ENCODE measurements at regions not wholly inside any gene's neighbourhood (a gene's known extent, or its start where the extent isn't known, plus 50 kb on each side); places are given as distances from the start of the nearest gene placed in this dataset.
"Not testable (repeated sequence)": the region's sequence is repeated elsewhere in the genome, so short reads cannot be mapped to it uniquely, and the experiment has no call there.

GRCh38 chr12:5328669-5329517, 103.0 kb upstream of the NTF3 start:
- DNase-seq, result no peak

- DNase-seq, result no peak
Measured at GRCh38 chr12:5332551-5332950, 99.4 kb upstream of the NTF3 start.

GRCh38 chr12:5333096-5333495, 98.8 kb upstream of the NTF3 start:
- no peak for DNase-seq

- no peak for DNase-seq
Measured at GRCh38 chr12:5335069-5335468, 96.8 kb upstream of the NTF3 start.

GRCh38 chr12:5341086-5341485, 90.8 kb upstream of the NTF3 start:
- not testable (repeated sequence) for DNase-seq

GRCh38 chr12:5343711-5344110, 88.2 kb upstream of the NTF3 start:
- DNase-seq, result no peak

- no peak for DNase-seq
Measured at GRCh38 chr12:5344131-5344530, 87.8 kb upstream of the NTF3 start.

- DNase-seq, result no peak
Measured at GRCh38 chr12:5345534-5345933, 86.4 kb upstream of the NTF3 start.

- no peak for DNase-seq
Measured at GRCh38 chr12:5348057-5348456, 83.9 kb upstream of the NTF3 start.

GRCh38 chr12:5348491-5348890, 83.4 kb upstream of the NTF3 start:
- no peak for DNase-seq

GRCh38 chr12:5364036-5364770, 67.7 kb upstream of the NTF3 start:
- no peak for DNase-seq

GRCh38 chr12:5369298-5369697, 62.6 kb upstream of the NTF3 start:
- DNase-seq, result no peak

- no peak for DNase-seq
Measured at GRCh38 chr12:5371631-5372030, 60.3 kb upstream of the NTF3 start.

- DNase-seq, result no peak
Measured at GRCh38 chr12:5374713-5375112, 57.2 kb upstream of the NTF3 start.

GRCh38 chr12:5375547-5376295, 56.2 kb upstream of the NTF3 start:
- DNase-seq, result no peak

- no peak for DNase-seq
Measured at GRCh38 chr12:5376591-5377207, 55.2 kb upstream of the NTF3 start.

- no peak for DNase-seq
Measured at GRCh38 chr12:5377997-5378592, 53.8 kb upstream of the NTF3 start.

GRCh38 chr12:5379749-5380496, 52.0 kb upstream of the NTF3 start:
- no peak for DNase-seq

Data from NCI-H1048 (cell line).